ENCODE measurements at regions not wholly inside any gene's neighbourhood (a gene's known extent, or its start where the extent isn't known, plus 50 kb on each side); places are given as distances from the start of the nearest gene placed in this dataset.

DNA sequence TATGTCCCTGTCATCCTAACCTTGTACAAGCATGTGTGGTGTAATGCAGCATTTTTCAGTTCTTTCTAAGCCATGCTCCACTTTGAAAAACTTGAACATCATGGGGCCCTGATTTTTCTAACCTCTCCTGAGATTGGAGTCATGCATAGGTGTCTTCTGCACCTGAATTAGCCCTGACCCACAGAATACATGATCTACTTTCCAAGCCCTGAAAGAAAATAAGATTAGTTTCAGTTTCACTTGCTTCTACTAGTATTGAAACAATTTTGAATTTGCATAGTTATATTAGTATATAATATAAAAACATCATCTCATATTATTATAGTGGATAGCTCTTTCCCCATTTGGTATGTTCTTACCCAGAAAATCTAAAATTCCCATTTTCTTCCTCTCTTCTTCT, 178.2 kb downstream of the HS3ST1 start (continued):
- TF ChIP-seq MAX (IDR thresholded peaks at IDR 0.05; ENCODE audit: low read depth) = no peak
- no peak for TF ChIP-seq MEF2A (IDR thresholded peaks at IDR 0.05; ENCODE audit: borderline replicate concordance, low read depth)
- no peak for TF ChIP-seq TCF12 (IDR thresholded peaks at IDR 0.05)
- no peak for TF ChIP-seq NRF1 (IDR thresholded peaks at IDR 0.05; ENCODE audit: low read depth, low read length)
- TF ChIP-seq SMC3 (IDR thresholded peaks at IDR 0.05; ENCODE audit: low read depth, low read length) = no peak

GRCh38 chr4:11232015-11232414, 196.7 kb downstream of the HS3ST1 start:
- no peaks in the 10 kb centered on the region for H3K9me3 ChIP-seq
- 7% methylated on average over 4 of the region's 4 CpGs for WGBS (ENCODE audit: low lambda C conversion rate)
- no peak for DNase-seq
- TF ChIP-seq ELF1 (IDR thresholded peaks at IDR 0.05) (no peak), JUND (IDR thresholded peaks at IDR 0.05) (no peak), RAD21 (IDR thresholded peaks at IDR 0.05; ENCODE audit: low read length) (no peak), PBX3 (IDR thresholded peaks at IDR 0.05) (no peak), FOXJ3 (CRISPR knock-in tag; IDR thresholded peaks at IDR 0.05) (no peak), POLR2AphosphoS5 (IDR thresholded peaks at IDR 0.05; ENCODE audit: low read depth, low read length) (no peak), FOSL2 (IDR thresholded peaks at IDR 0.05; ENCODE audit: borderline replicate concordance, low read depth) (no peak), MAX (IDR thresholded peaks at IDR 0.05; ENCODE audit: low read depth) (no peak), TAF1 (IDR thresholded peaks at IDR 0.05; ENCODE audit: borderline replicate concordance, low read depth, low read length) (no peak), SMC3 (IDR thresholded peaks at IDR 0.05; ENCODE audit: low read depth, low read length) (no peak), RFX5 (IDR thresholded peaks at IDR 0.05; ENCODE audit: low read length) (no peak)
- TF ChIP-seq, protein P1, sequence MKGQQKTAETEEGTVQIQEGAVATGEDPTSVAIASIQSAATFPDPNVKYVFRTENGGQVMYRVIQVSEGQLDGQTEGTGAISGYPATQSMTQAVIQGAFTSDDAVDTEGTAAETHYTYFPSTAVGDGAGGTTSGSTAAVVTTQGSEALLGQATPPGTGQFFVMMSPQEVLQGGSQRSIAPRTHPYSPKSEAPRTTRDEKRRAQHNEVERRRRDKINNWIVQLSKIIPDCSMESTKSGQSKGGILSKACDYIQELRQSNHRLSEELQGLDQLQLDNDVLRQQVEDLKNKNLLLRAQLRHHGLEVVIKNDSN (IDR thresholded peaks at IDR 0.05; ENCODE audit: borderline replicate concordance, low read depth) = no peak
- no peak overlapping the region for H2AFZ ChIP-seq (ENCODE audit: low read depth)
- no peak overlapping the region for H3K9ac ChIP-seq
- no peak overlapping the region for H3K4me2 ChIP-seq
- H3K79me2 ChIP-seq (ENCODE audit: insufficient read depth) = no peaks in the 10 kb centered on the region
- no peak overlapping the region for H3K27ac ChIP-seq (ENCODE audit: low read depth in 2 of 2, low read length in 1 of 2)
- no peaks in the 10 kb centered on the region for H3F3A ChIP-seq (replicated peaks; ENCODE audit: insufficient read depth)
- H3K36me3 ChIP-seq (replicated peaks in 1 of 2; ENCODE audit: control insufficient read depth in 1 of 2, insufficient read depth in 2 of 2, low read length in 1 of 2) = no peaks in the 10 kb centered on the region
- no peaks in the 10 kb centered on the region for H3K4me1 ChIP-seq (ENCODE audit: control insufficient read depth in 1 of 2, insufficient read depth in 2 of 2, low read depth in 1 of 2, low read length in 1 of 2)
- no peaks in the 10 kb centered on the region for H3K9me2 ChIP-seq
- H4K20me1 ChIP-seq (ENCODE audit: insufficient read depth) = no peaks in the 10 kb centered on the region
- CTCF ChIA-PET = no interaction called here
- no peak overlapping the region for H3K4me3 ChIP-seq (ENCODE audit: low read depth in 2 of 2, low read length in 1 of 2)
- H3K27me3 ChIP-seq (ENCODE audit: insufficient read depth) = no peaks in the 10 kb centered on the region
- POLR2A ChIA-PET = no interaction called here

GRCh38 chr4:11230866-11231265, 197.8 kb downstream of the HS3ST1 start:
- no peak overlapping the region for H3K4me2 ChIP-seq
- WGBS (ENCODE audit: low lambda C conversion rate) = 11% methylated on average over 2 of the region's 2 CpGs
- no peaks in the 10 kb centered on the region for H4K20me1 ChIP-seq (ENCODE audit: insufficient read depth)
- no peak overlapping the region for H3K9ac ChIP-seq
- TF ChIP-seq JUND (IDR thresholded peaks at IDR 0.05) (no peak), ZBTB33 (IDR thresholded peaks at IDR 0.05; ENCODE audit: borderline replicate concordance, low read depth) (no peak), MEF2A (IDR thresholded peaks at IDR 0.05; ENCODE audit: borderline replicate concordance, low read depth) (no peak)
- TF ChIP-seq, protein P2, sequence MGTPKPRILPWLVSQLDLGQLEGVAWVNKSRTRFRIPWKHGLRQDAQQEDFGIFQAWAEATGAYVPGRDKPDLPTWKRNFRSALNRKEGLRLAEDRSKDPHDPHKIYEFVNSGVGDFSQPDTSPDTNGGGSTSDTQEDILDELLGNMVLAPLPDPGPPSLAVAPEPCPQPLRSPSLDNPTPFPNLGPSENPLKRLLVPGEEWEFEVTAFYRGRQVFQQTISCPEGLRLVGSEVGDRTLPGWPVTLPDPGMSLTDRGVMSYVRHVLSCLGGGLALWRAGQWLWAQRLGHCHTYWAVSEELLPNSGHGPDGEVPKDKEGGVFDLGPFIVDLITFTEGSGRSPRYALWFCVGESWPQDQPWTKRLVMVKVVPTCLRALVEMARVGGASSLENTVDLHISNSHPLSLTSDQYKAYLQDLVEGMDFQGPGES (IDR thresholded peaks at IDR 0.05; ENCODE audit: low read depth, low read length) = no peak
- H3K27me3 ChIP-seq (ENCODE audit: insufficient read depth) = no peaks in the 10 kb centered on the region
- no peak overlapping the region for H3K4me3 ChIP-seq (ENCODE audit: low read depth in 2 of 2, low read length in 1 of 2)
- H3K36me3 ChIP-seq (replicated peaks in 1 of 2; ENCODE audit: control insufficient read depth in 1 of 2, insufficient read depth in 2 of 2, low read length in 1 of 2) = no peaks in the 10 kb centered on the region
- H3K4me1 ChIP-seq (ENCODE audit: control insufficient read depth in 1 of 2, insufficient read depth in 2 of 2, low read depth in 1 of 2, low read length in 1 of 2) = no peaks in the 10 kb centered on the region
- H3K9me2 ChIP-seq = no peaks in the 10 kb centered on the region
- H3F3A ChIP-seq (replicated peaks; ENCODE audit: insufficient read depth) = no peaks in the 10 kb centered on the region
- no peak overlapping the region for H2AFZ ChIP-seq (ENCODE audit: low read depth)
- no peaks in the 10 kb centered on the region for H3K79me2 ChIP-seq (ENCODE audit: insufficient read depth)
- H3K9me3 ChIP-seq = no peaks in the 10 kb centered on the region
- DNase-seq = no peak
- POLR2A ChIA-PET = no interaction called here
- CTCF ChIA-PET = no interaction called here
- H3K27ac ChIP-seq (ENCODE audit: low read depth in 2 of 2, low read length in 1 of 2) = no peak overlapping the region

Data from SK-N-SH (cell line).